Subcutaneous abdominal adipose tissue (tissue), 5 donors: ENCODE measurements at regions not wholly inside any gene's neighbourhood (a gene's known extent, or its start where the extent isn't known, plus 50 kb on each side); places are given as distances from the start of the nearest gene placed in this dataset.
"Not testable (repeated sequence)": the region's sequence is repeated elsewhere in the genome, so short reads cannot be mapped to it uniquely, and the experiment has no call there.

Experiments
- H3K27ac ChIP-seq: one replicate; pipeline ENCODE4 v1.7.0; 2013; ENCODE audit warnings: low read depth, mild to moderate bottlenecking, inconsistent platforms, low read length, moderate library complexity
- H3K27me3 ChIP-seq, 5 donors: one replicate each; pipeline ENCODE4 v1.7.0; 2013; ENCODE audit warnings: low read length in 5 of 5, inconsistent platforms in 1 of 5; ENCODE audit not compliant: control insufficient read depth in 5 of 5, insufficient read depth in 4 of 5
- H3K36me3 ChIP-seq, 5 donors: one replicate each; pipeline ENCODE4 v1.7.0; 2013; ENCODE audit warnings: low read length in 5 of 5; ENCODE audit not compliant: control insufficient read depth in 5 of 5, insufficient read depth in 5 of 5
- H3K4me1 ChIP-seq, 5 donors: one replicate each; pipeline ENCODE4 v1.7.0; 2013; ENCODE audit warnings: low read length in 5 of 5, mild to moderate bottlenecking in 3 of 5, moderate library complexity in 1 of 5; ENCODE audit not compliant: control insufficient read depth in 5 of 5, insufficient read depth in 5 of 5
- H3K4me3 ChIP-seq, 5 donors: one replicate each; pipeline ENCODE4 v1.7.0; 2013; ENCODE audit warnings: low read length in 5 of 5, low read depth in 1 of 5
- H3K9ac ChIP-seq, 5 donors: one replicate each; pipeline ENCODE4 v1.7.0; 2013; ENCODE audit warnings: low read length in 5 of 5, mild to moderate bottlenecking in 4 of 5, moderate library complexity in 3 of 5
- H3K9me3 ChIP-seq, 5 donors: one replicate each; pipeline ENCODE4 v1.7.0; 2013; ENCODE audit warnings: low read length in 5 of 5; ENCODE audit not compliant: control insufficient read depth in 5 of 5
- donor health status: healthy.
- donor health status: healthy.
- donor health status: healthy.
- donor health status: healthy.
- donor health status: healthy.

- no peak overlapping the region for H3K9ac ChIP-seq
- H3K27me3 ChIP-seq: no peaks in the 10 kb centered on the region
- no peak overlapping the region for H3K27ac ChIP-seq
- no peaks in the 10 kb centered on the region for H3K36me3 ChIP-seq
- no peaks in the 10 kb centered on the region for H3K4me1 ChIP-seq
- no peaks in the 10 kb centered on the region for H3K9me3 ChIP-seq
- no peak overlapping the region for H3K4me3 ChIP-seq
These were observed 985.4 kb upstream of the INTU start for GRCh38 chr4:126647320-126647719.

DNA sequence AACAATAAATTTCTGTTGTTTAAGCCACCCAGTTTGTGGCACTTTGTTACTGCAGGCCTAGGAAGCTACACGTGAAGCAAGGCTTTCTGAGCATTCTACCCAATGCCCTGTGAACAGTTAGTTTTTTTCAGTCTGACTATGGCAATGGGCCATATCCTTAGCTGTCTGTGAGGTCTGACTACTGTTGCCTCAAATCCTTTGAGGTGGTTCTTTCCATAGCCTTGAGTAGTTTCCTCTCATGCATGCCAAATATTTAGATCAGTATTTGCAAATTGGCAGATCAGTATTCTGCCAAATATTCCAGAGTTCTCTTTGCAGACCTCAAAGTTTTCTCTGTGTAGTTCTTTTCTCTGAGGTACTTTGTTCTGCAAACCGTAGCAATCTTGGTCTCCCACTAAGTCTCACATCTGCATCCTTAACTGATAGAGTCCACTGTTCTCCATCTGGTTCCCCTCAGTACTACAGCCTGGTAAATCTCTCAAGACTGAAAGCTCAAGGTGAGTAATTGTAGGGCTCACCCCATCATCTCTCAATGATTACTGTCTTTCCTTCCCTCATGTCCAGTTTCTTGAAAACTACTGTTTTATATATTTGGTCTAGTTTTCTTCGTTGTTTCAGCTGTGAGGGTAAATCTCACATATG lies 984.9 kb upstream of the INTU start:
- no peak overlapping the region for H3K9ac ChIP-seq
- no peak overlapping the region for H3K27ac ChIP-seq
- no peak overlapping the region for H3K4me3 ChIP-seq
- H3K9me3 ChIP-seq: no peaks in the 10 kb centered on the region
- no peaks in the 10 kb centered on the region for H3K4me1 ChIP-seq
- no peaks in the 10 kb centered on the region for H3K27me3 ChIP-seq
- no peaks in the 10 kb centered on the region for H3K36me3 ChIP-seq

DNA sequence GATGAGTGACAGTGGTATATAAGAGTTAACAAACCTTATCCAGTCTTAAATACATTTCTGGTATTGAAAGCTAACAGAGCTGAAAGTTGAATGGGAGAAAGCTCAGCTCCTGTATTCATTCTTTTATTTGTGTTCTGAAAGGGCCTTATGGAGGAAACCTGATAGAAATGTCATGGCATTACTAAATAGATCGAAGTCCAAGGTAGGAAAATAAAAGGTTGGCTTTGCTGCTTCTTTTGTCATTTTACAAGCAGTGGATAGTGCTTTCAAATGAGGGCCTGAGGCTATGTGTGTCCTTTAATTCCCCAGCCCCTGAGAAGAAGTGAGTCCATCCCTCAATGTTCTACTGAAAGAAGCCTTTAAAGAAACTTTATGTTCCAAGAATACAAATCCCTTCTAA lies 974.3 kb upstream of the INTU start:
- H3K4me3 ChIP-seq: no peak overlapping the region
- no peaks in the 10 kb centered on the region for H3K4me1 ChIP-seq
- H3K27ac ChIP-seq: no peak overlapping the region
- no peak overlapping the region for H3K9ac ChIP-seq
- no peaks in the 10 kb centered on the region for H3K36me3 ChIP-seq
- no peaks in the 10 kb centered on the region for H3K27me3 ChIP-seq
- no peaks in the 10 kb centered on the region for H3K9me3 ChIP-seq

DNA sequence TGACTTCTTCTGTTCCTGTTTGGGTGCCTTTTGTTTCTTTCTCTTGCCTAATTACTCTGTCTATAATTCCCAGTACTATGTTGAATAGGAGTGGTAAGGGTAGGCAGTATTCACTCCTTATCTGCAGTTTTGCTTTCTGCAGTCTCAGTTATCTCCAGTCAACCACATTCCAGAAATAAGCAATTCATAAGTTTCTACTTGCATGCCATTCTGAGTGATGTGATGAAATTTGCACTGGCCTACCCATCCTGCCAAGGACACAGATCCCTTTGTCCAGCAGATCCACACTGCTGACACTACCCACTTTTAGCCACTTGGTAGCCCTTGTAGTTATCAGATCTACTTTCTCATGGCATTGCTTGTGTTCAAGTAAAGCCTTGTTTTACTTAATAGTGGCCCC lies 971.6 kb upstream of the INTU start:
- no peak overlapping the region for H3K4me3 ChIP-seq
- H3K9me3 ChIP-seq: peaks cover 0 to 4% (median 0%) of the 10 kb centered on the region in 5 donors
- no peak overlapping the region for H3K27ac ChIP-seq
- no peaks in the 10 kb centered on the region for H3K4me1 ChIP-seq
- H3K27me3 ChIP-seq: no peaks in the 10 kb centered on the region
- no peak overlapping the region for H3K9ac ChIP-seq
- H3K36me3 ChIP-seq: no peaks in the 10 kb centered on the region

- Histone ChIP-seq H3K9ac (no peak overlapping the region), H3K4me1 (no peaks in the 10 kb centered on the region), H3K9me3 (peaks cover 0 to 4% (median 0%) of the 10 kb centered on the region in 5 donors), H3K4me3 (no peak overlapping the region), H3K36me3 (no peaks in the 10 kb centered on the region), H3K27ac (no peak overlapping the region), H3K27me3 (no peaks in the 10 kb centered on the region)
These were observed 967.9 kb upstream of the INTU start for GRCh38 chr4:126664839-126665238.

- H3K9ac ChIP-seq, H3K4me3 ChIP-seq, H3K27me3 ChIP-seq, H3K36me3 ChIP-seq, H3K27ac ChIP-seq, H3K4me1 ChIP-seq, H3K9me3 ChIP-seq: not testable (repeated sequence)
These were observed 962.7 kb upstream of the INTU start for GRCh38 chr4:126670038-126670437.

GRCh38 chr4:126678618-126679017 lies 954.1 kb upstream of the INTU start:
- H3K27me3 ChIP-seq: no peaks in the 10 kb centered on the region

GRCh38 chr4:126679303-126679702 lies 953.5 kb upstream of the INTU start:
- Histone ChIP-seq H3K4me3 (no peak overlapping the region), H3K9me3 (no peaks in the 10 kb centered on the region), H3K27me3 (no peaks in the 10 kb centered on the region), H3K9ac (no peak overlapping the region), H3K36me3 (no peaks in the 10 kb centered on the region), H3K27ac (no peak overlapping the region), H3K4me1 (no peaks in the 10 kb centered on the region)

More at GRCh38 chr4:126678618-126679017, 954.1 kb upstream of the INTU start:
- no peaks in the 10 kb centered on the region for H3K4me1 ChIP-seq
- no peak overlapping the region for H3K4me3 ChIP-seq
- no peak overlapping the region for H3K27ac ChIP-seq
- no peaks in the 10 kb centered on the region for H3K9me3 ChIP-seq
- H3K36me3 ChIP-seq: no peaks in the 10 kb centered on the region
- H3K9ac ChIP-seq: no peak overlapping the region

DNA sequence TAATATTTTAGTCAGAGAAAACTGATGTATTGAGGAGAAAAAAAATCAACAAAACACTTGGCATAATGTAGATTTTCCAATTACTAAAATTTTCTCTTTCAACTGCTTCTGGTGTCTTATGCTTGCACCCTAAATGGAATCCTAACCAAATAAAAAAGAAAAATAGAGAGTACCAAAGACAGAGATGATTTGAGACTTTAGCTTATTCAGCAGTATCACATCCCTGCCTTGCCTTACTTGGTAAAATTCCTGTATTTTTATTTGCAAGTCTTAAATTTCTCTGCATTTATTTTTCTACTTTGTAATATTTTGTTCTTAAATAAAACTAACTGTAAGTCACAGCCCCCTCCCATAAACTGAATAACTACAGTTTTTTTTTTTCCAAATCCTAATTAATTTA lies 950.5 kb upstream of the INTU start:
- no peaks in the 10 kb centered on the region for H3K9me3 ChIP-seq
- no peak overlapping the region for H3K27ac ChIP-seq
- H3K27me3 ChIP-seq: no peaks in the 10 kb centered on the region
- no peaks in the 10 kb centered on the region for H3K4me1 ChIP-seq
- no peak overlapping the region for H3K4me3 ChIP-seq
- no peak overlapping the region for H3K9ac ChIP-seq
- H3K36me3 ChIP-seq: no peaks in the 10 kb centered on the region

DNA sequence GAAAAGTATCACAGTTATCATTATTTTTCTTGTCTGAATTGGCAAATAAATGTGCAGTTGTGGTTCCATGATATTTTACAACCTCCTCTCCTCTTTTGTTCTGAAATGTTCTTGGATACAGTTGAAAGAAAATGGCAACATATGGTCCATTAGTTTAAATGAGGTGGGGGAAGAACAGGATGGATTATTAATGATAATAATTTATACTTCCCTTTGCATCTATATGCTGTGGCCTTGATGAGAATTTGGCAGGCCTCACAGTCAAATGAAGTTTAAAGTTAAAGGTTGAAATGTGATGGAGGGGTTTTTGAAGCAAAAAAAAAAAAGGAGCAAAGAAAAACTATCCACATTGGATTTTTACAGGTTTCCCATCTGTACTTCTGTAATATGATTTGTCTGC lies 946.3 kb upstream of the INTU start:
- Histone ChIP-seq H3K4me3 (no peak overlapping the region), H3K27me3 (no peaks in the 10 kb centered on the region), H3K9ac (no peak overlapping the region), H3K27ac (no peak overlapping the region), H3K36me3 (no peaks in the 10 kb centered on the region), H3K4me1 (no peaks in the 10 kb centered on the region), H3K9me3 (no peaks in the 10 kb centered on the region)
